Subcutaneous abdominal adipose tissue (tissue), 5 donors: ENCODE measurements at regions not wholly inside any gene's neighbourhood (a gene's known extent, or its start where the extent isn't known, plus 50 kb on each side); places are given as distances from the start of the nearest gene placed in this dataset.
A peak's percentile ranks its signal among the peaks of the same experiment; 100 is the strongest.
"Not testable (repeated sequence)": the region's sequence is repeated elsewhere in the genome, so short reads cannot be mapped to it uniquely, and the experiment has no call there.

ENCODE experiments used
- H3K27ac ChIP-seq: one replicate; pipeline ENCODE4 v1.7.0; 2013; ENCODE audit warnings: low read depth, mild to moderate bottlenecking, inconsistent platforms, low read length, moderate library complexity
- H3K27me3 ChIP-seq, 5 donors: one replicate each; pipeline ENCODE4 v1.7.0; 2013; ENCODE audit warnings: low read length in 5 of 5, inconsistent platforms in 1 of 5; ENCODE audit not compliant: control insufficient read depth in 5 of 5, insufficient read depth in 4 of 5
- H3K36me3 ChIP-seq, 5 donors: one replicate each; pipeline ENCODE4 v1.7.0; 2013; ENCODE audit warnings: low read length in 5 of 5; ENCODE audit not compliant: control insufficient read depth in 5 of 5, insufficient read depth in 5 of 5
- H3K4me1 ChIP-seq, 5 donors: one replicate each; pipeline ENCODE4 v1.7.0; 2013; ENCODE audit warnings: low read length in 5 of 5, mild to moderate bottlenecking in 3 of 5, moderate library complexity in 1 of 5; ENCODE audit not compliant: control insufficient read depth in 5 of 5, insufficient read depth in 5 of 5
- H3K4me3 ChIP-seq, 5 donors: one replicate each; pipeline ENCODE4 v1.7.0; 2013; ENCODE audit warnings: low read length in 5 of 5, low read depth in 1 of 5
- H3K9ac ChIP-seq, 5 donors: one replicate each; pipeline ENCODE4 v1.7.0; 2013; ENCODE audit warnings: low read length in 5 of 5, mild to moderate bottlenecking in 4 of 5, moderate library complexity in 3 of 5
- H3K9me3 ChIP-seq, 5 donors: one replicate each; pipeline ENCODE4 v1.7.0; 2013; ENCODE audit warnings: low read length in 5 of 5; ENCODE audit not compliant: control insufficient read depth in 5 of 5
- donor health status: healthy.
- donor health status: healthy.
- donor health status: healthy.
- donor health status: healthy.
- donor health status: healthy.

GRCh38 chr5:177909261-177909660 lies 86.8 kb downstream of the PROP1 start:
- not testable (repeated sequence) for H3K27me3 ChIP-seq

GRCh38 chr5:177902806-177903205 lies 93.2 kb downstream of the PROP1 start:
- H3K4me3 ChIP-seq, H3K4me1 ChIP-seq, H3K9ac ChIP-seq, H3K9me3 ChIP-seq, H3K27ac ChIP-seq, H3K36me3 ChIP-seq, H3K27me3 ChIP-seq: not testable (repeated sequence)

More at GRCh38 chr5:177909261-177909660, 86.8 kb downstream of the PROP1 start:
- not testable (repeated sequence) for H3K9ac ChIP-seq, H3K27ac ChIP-seq, H3K9me3 ChIP-seq, H3K36me3 ChIP-seq, H3K4me3 ChIP-seq, H3K4me1 ChIP-seq

GRCh38 chr5:177900066-177900465 lies 96.0 kb downstream of the PROP1 start:
- not testable (repeated sequence) for H3K27ac ChIP-seq, H3K9ac ChIP-seq, H3K4me1 ChIP-seq, H3K9me3 ChIP-seq, H3K27me3 ChIP-seq, H3K4me3 ChIP-seq, H3K36me3 ChIP-seq

GRCh38 chr5:177894681-177895453 lies 101.2 kb downstream of the PROP1 start:
- not testable (repeated sequence) for H3K36me3 ChIP-seq, H3K27ac ChIP-seq, H3K9me3 ChIP-seq, H3K4me3 ChIP-seq, H3K9ac ChIP-seq, H3K27me3 ChIP-seq, H3K4me1 ChIP-seq

- not testable (repeated sequence) for H3K27ac ChIP-seq, H3K4me3 ChIP-seq, H3K9me3 ChIP-seq, H3K4me1 ChIP-seq, H3K27me3 ChIP-seq, H3K36me3 ChIP-seq, H3K9ac ChIP-seq
These were observed 103.7 kb downstream of the PROP1 start for GRCh38 chr5:177892357-177892665.

- H3K4me3 ChIP-seq, H3K27ac ChIP-seq, H3K9me3 ChIP-seq, H3K4me1 ChIP-seq, H3K36me3 ChIP-seq, H3K27me3 ChIP-seq, H3K9ac ChIP-seq: not testable (repeated sequence)
These were observed 104.3 kb downstream of the PROP1 start for GRCh38 chr5:177891547-177892356.

GRCh38 chr5:177883295-177883694 lies 100.6 kb upstream of the FAM153A start:
- not testable (repeated sequence) for H3K4me1 ChIP-seq, H3K9me3 ChIP-seq, H3K4me3 ChIP-seq, H3K9ac ChIP-seq, H3K36me3 ChIP-seq, H3K27ac ChIP-seq, H3K27me3 ChIP-seq

- not testable (repeated sequence) for H3K9ac ChIP-seq, H3K9me3 ChIP-seq, H3K36me3 ChIP-seq, H3K4me1 ChIP-seq, H3K27ac ChIP-seq, H3K27me3 ChIP-seq
- H3K4me3 ChIP-seq = peak overlapping the region in 4 of 5 donors; percentile 44 to 72 (median 56)
These were observed 93.2 kb upstream of the FAM153A start for GRCh38 chr5:177875900-177876238.

- not testable (repeated sequence) for H3K4me1 ChIP-seq, H3K27me3 ChIP-seq, H3K9ac ChIP-seq, H3K27ac ChIP-seq, H3K9me3 ChIP-seq, H3K36me3 ChIP-seq
- H3K4me3 ChIP-seq = peak overlapping the region in 4 of 5 donors; percentile 31 to 59 (median 48)
These were observed 92.6 kb upstream of the FAM153A start for GRCh38 chr5:177875013-177875899.

GRCh38 chr5:177863822-177864446 lies 81.2 kb upstream of the FAM153A start:
- not testable (repeated sequence) for H3K27me3 ChIP-seq, H3K9me3 ChIP-seq, H3K4me3 ChIP-seq, H3K27ac ChIP-seq, H3K9ac ChIP-seq, H3K4me1 ChIP-seq, H3K36me3 ChIP-seq
